Activated CD4-positive, alpha-beta T cell treated with anti-CD3 and anti-CD28 coated beads, Interleukin-2, amount 50 U/mL, for 16 hours (primary cell): ENCODE measurements at regions not wholly inside any gene's neighbourhood (a gene's known extent, or its start where the extent isn't known, plus 50 kb on each side); places are given as distances from the start of the nearest gene placed in this dataset.

Experiments
- DNase-seq: peaks from one replicate; pipeline ENCODE4 v3.0.0-alpha.2; 2020

DNA sequence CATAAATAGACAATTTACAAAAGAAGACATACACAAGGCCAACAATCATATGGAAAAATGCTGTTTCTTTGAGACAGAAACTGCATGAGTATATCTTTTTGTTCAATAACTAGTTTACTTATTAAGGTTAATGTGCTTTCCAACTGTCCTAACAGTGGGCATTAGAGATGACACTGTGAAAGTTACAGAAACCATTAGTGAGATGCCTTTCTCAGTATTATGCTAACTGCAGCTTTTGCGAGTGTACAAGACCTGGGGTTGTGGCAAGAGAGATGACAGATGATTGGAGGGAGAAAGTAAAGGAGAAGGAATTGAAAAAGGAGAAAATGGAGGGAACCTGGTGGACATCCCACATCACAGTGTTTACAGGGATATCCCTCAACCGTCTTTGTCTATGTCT, 640.5 kb downstream of the ZPLD1 start:
- DNase-seq: no peak

DNA sequence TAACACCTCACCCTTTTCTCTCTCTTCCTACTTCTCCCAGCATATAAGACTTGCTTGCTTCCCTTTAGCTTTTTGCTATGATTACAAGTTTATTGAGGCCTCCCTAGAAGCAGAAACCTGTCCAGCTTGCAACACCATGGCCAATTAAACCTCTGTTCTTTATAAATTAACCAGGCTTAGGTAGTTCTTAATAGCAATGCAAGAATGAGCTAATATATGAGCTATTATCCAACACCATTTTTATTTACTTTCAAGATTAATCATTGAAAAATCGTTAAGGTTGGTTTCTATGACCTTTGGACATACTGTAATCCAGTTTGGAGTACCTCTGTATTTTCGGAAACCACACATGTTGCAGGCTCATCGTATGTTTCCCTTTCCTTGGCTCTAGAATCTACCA, 643.1 kb downstream of the ZPLD1 start:
- DNase-seq: no peak

- DNase-seq: no peak
These were observed 647.7 kb downstream of the ZPLD1 start for GRCh38 chr3:103082501-103082900.

DNA sequence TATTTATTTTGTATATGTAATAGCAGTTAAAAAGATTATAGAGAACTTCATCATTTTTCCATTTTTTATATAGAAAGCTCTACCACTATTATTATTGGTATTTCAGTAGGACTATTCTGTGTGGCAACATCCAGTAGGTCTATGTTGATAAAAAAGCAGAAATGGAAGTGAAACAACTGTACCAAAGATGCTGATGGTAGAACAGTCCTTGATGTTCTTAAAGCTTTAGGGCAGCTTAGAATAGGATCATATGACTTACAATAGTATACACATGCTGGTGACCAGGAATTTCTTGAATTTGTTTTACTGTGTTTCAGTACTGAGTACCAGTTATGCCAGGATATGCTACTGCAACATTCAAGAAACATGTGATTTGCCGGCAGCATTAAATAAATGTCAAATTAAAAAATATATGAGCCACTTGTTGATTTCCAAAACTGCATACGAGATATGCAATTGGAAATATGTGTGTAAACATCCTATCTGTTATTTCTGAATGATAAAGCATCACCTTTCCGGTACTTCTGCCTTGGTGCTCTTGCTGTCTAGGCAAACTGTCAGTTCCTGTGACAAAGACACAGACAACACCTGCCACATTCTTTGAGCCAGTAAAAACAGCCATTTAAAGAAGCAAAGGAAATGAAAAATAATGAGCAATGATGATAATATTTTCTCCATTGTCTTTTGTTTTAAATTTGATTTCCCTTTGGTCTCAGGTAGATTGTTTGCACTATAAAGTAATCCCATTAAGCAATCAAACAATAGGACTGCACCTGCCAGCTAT, 649.2 kb downstream of the ZPLD1 start:
- no peak for DNase-seq

DNA sequence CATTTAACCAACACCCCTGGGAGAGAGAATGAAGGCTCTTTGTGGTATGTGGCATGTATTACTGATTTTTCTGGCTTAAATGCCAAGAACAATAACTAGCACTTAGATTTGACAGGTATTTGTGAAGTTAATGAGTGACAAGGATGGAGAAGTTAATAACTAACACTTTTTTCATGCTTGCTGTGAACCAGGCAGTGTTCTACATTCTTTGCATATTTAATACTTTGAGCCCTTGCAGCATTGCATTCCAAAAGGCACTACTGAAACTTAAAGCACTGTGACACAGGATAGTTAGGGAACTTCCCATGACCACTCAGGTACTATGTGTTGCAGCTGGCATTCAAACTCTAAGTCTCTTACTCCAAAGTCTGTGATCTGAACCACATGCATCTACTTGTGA, 650.6 kb downstream of the ZPLD1 start:
- DNase-seq: no peak

GRCh38 chr3:103089758-103090157, 654.9 kb downstream of the ZPLD1 start:
- DNase-seq: no peak

GRCh38 chr3:103105206-103105605, 670.4 kb downstream of the ZPLD1 start:
- no peak for DNase-seq

- DNase-seq: no peak
These were observed 677.5 kb downstream of the ZPLD1 start for GRCh38 chr3:103112273-103112672.

- DNase-seq: no peak
These were observed 691.3 kb downstream of the ZPLD1 start for GRCh38 chr3:103126115-103126514.

- peak; percentile 1 for DNase-seq
These were observed 692.3 kb downstream of the ZPLD1 start for GRCh38 chr3:103127098-103127630.

DNA sequence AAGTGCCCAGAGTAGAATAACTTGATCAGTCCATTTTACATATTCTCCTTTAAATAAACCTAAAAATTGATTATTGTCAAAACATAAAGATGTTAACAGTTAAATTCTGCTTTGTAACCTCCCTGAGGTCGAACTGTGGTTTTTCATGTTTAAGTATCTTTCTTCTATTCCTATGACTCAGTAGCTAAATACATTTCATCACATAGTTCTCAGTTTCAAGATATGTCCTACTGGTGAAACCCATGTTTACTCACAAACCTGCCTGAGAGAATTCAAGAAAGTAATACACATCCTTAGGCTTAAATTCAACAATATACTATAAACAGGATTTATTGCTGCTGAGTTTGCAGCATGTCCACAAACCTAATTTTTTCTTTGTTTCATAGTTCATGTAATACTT, 692.9 kb downstream of the ZPLD1 start:
- DNase-seq: peak; percentile 42

- DNase-seq: no peak
These were observed 699.4 kb downstream of the ZPLD1 start for GRCh38 chr3:103134023-103134724.

- no peak for DNase-seq
These were observed 701.8 kb downstream of the ZPLD1 start for GRCh38 chr3:103136621-103137020.

DNA sequence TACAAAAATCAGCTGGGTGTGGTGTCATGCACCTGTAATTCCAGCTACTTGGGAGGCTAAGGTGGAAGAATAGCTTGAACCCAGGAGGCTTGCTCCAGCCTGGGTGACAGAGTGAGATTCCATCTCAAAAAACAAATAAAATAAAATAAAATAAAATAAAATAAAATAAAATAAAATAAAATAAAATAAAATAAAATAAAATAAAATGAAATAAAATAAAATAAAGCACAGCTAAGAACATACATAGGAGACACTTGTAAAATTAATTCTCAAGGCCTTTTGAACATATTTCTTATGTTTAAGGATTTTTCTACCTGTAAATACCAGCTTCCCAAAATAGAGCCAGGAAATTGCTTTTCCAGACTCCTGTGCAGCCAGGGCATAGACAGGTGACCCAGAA, 703.0 kb downstream of the ZPLD1 start:
- no peak for DNase-seq

DNA sequence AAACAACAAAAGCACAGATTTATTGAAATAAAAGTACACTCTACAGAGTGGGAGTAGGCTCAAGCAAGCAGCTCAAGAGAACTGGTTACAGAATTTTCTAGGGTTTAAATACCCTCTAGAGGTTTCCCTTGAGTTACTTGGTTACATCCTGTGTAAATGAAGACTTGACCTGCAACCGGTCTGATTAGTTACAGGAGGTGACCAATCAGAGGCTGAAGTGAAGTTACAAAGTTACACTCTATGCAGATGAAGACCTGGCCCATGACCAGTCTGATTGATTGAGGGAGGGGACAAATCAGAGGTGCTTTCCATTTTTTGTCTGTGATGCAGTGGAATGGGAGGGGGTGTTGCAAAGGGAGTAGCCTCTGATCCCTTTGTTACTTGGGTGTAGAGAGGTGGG, 723.4 kb downstream of the ZPLD1 start:
- no peak for DNase-seq

DNA sequence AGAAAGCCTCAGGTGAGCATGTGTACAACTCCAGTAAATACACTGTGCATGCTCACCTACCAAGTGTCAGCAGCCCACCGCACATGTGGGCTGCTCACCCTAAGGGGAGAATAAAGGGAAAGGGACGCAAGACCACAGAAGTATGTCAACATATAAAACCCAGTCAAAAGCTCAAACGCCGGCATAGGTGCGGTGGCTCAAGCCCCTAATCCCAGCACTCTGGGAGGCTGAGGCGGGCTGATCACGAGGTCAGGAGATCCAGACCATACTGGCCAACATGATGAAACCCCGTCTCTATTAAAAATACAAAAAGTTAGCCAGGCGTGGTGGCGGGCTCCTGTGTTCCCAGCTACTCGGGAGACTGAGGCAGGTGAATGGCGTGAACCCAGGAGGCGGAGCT, 732.1 kb downstream of the ZPLD1 start:
- no peak for DNase-seq

- no peak for DNase-seq
These were observed 733.0 kb downstream of the ZPLD1 start for GRCh38 chr3:103167850-103168249.

DNA sequence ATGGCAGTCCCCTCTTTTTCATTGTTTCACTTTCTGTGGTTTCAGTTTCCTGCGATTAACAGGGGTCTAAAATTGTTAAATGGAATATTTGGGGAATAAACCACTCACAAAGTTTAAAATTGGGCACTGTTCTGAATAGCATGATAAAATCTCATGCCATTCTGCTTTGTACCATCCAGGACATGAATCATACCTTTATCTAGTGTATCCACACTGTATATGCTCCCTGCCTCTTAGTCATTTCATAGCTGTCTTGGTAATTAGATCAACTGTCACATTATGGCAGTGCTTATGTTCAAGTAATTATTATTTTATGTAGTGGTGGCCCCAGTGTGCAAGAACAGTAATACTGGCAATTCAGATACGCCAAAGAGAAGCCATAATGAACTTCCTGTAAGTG, 734.5 kb downstream of the ZPLD1 start:
- no peak for DNase-seq

GRCh38 chr3:103170651-103171050, 735.8 kb downstream of the ZPLD1 start:
- DNase-seq: no peak

GRCh38 chr3:103173940-103174339, 739.1 kb downstream of the ZPLD1 start:
- DNase-seq: no peak

DNA sequence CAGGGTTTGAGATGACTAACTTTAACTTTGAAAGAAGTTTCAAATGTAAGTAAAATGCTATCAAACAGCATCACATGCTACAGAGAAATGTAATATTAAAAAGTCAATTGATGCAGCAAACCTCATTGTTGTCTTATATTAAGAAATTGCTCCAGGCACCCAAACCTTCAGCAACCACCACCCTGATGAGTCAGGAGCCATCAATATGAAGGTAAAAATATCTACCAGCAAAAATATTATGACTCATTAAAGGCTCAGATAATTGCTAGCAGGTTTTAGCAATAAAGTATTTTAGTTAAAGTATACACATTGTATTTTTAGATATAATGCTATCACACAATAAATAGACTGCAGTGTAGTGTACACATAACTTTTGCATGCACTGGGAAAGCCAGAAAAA, 746.3 kb downstream of the ZPLD1 start:
- no peak for DNase-seq

DNA sequence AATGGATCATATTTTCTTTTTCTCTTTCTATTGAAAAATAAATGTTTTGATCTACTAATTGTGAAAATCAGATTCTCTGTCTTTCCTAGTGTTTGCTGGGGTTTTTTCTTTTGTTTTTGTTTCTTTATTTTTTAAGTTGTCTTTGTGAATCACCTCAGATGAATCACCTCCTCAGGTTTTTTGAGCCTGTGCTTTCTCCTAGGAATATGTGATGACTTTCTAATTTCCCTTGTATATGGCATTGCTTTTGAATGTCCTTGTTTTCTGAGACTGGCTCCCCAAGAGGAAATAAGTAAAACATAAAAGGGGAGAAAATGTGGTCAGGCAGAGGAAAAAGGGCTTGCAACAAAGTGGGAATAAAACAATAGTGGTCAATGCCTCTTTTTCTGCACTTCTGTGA, 750.0 kb downstream of the ZPLD1 start:
- no peak for DNase-seq

GRCh38 chr3:103189941-103190340, 755.1 kb downstream of the ZPLD1 start:
- no peak for DNase-seq

DNA sequence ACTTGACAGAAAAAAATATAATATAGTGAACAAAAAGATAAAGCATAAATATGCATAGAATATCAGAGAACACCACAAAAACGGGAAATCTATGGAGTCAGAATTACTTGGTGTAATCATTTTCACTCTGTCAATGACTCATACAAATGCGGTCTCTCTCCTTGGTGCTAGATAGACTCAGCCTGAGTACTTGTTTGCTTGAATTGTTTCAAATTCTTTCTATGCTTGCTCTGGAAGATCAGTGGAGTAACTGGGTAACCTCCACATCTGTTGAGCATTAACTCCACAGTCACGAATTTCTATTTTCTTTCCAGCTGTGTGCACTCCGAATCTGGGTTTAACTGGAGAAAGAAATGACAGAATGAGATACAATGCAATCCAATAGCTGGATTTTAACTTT, 760.4 kb downstream of the ZPLD1 start:
- no peak for DNase-seq
